Stomach smooth muscle (tissue), 2 donors: ENCODE measurements at regions not wholly inside any gene's neighbourhood (a gene's known extent, or its start where the extent isn't known, plus 50 kb on each side); places are given as distances from the start of the nearest gene placed in this dataset.
"Not testable (repeated sequence)": the region's sequence is repeated elsewhere in the genome, so short reads cannot be mapped to it uniquely, and the experiment has no call there.

Experiments used
- H3K27ac ChIP-seq: one replicate; pipeline ENCODE4 v1.7.0; 2013; ENCODE audit warnings: mild to moderate bottlenecking, low read length, inconsistent platforms
- H3K27me3 ChIP-seq, 2 donors: one replicate each; pipeline ENCODE4 v1.7.0; 2013; ENCODE audit warnings: low read length in 2 of 2; ENCODE audit not compliant: insufficient read depth in 2 of 2, control insufficient read depth in 1 of 2
- H3K36me3 ChIP-seq, 2 donors: one replicate each; pipeline ENCODE4 v1.7.0; 2013; ENCODE audit warnings: low read length in 2 of 2; ENCODE audit not compliant: control insufficient read depth in 2 of 2, insufficient read depth in 2 of 2
- H3K4me1 ChIP-seq: one replicate; pipeline ENCODE4 v1.7.0; 2013; ENCODE audit warnings: low read length; ENCODE audit not compliant: control insufficient read depth, insufficient read depth
- H3K4me3 ChIP-seq, 2 donors: one replicate each; pipeline ENCODE4 v1.7.0; 2013; ENCODE audit warnings: low read length in 2 of 2
- H3K9ac ChIP-seq, 2 donors: one replicate each; pipeline ENCODE4 v1.7.0; 2013; ENCODE audit warnings: low read length in 2 of 2, mild to moderate bottlenecking in 1 of 2
- H3K9me3 ChIP-seq, 2 donors: one replicate each; pipeline ENCODE4 v1.7.0; 2013; ENCODE audit warnings: low read length in 2 of 2; ENCODE audit not compliant: control insufficient read depth in 2 of 2
- donor health status: healthy.
- donor health status: Pancreatic carcinoma.

- H3K27me3 ChIP-seq: peaks cover 0 to 2% of the 10 kb centered on the region in 2 donors
- H3K36me3 ChIP-seq: no peaks in the 10 kb centered on the region
- H3K9me3 ChIP-seq: no peaks in the 10 kb centered on the region
- H3K9ac ChIP-seq: no peak overlapping the region
- H3K4me3 ChIP-seq: no peak overlapping the region
- H3K27ac ChIP-seq: no peak overlapping the region
- peaks cover 3% of the 10 kb centered on the region for H3K4me1 ChIP-seq
Measured at GRCh38 chr6:167479901-167480648, 155.2 kb downstream of the TTLL2 start.

- H3K4me1 ChIP-seq: peaks cover 3% of the 10 kb centered on the region
- no peaks in the 10 kb centered on the region for H3K9me3 ChIP-seq
- no peak overlapping the region for H3K9ac ChIP-seq
- H3K27me3 ChIP-seq: peaks cover 2 to 4% of the 10 kb centered on the region in 2 donors
- no peak overlapping the region for H3K4me3 ChIP-seq
- no peak overlapping the region for H3K27ac ChIP-seq
- H3K36me3 ChIP-seq: no peaks in the 10 kb centered on the region
Measured at GRCh38 chr6:167481307-167481926, 156.5 kb downstream of the TTLL2 start.

GRCh38 chr6:167482801-167483200 is 157.9 kb downstream of the TTLL2 start:
- not testable (repeated sequence) for H3K9me3 ChIP-seq, H3K9ac ChIP-seq, H3K4me1 ChIP-seq, H3K27me3 ChIP-seq, H3K4me3 ChIP-seq, H3K27ac ChIP-seq, H3K36me3 ChIP-seq

- H3K4me3 ChIP-seq: no peak overlapping the region
- no peaks in the 10 kb centered on the region for H3K36me3 ChIP-seq
- no peaks in the 10 kb centered on the region for H3K9me3 ChIP-seq
- H3K27me3 ChIP-seq: peaks cover 0 to 4% of the 10 kb centered on the region in 2 donors
- no peaks in the 10 kb centered on the region for H3K4me1 ChIP-seq
- no peak overlapping the region for H3K9ac ChIP-seq
- H3K27ac ChIP-seq: no peak overlapping the region
Measured at GRCh38 chr6:167485186-167485978, 160.5 kb downstream of the TTLL2 start.

GRCh38 chr6:167487749-167488664 is 163.1 kb downstream of the TTLL2 start:
- Histone ChIP-seq H3K27ac (no peak overlapping the region), H3K4me1 (no peaks in the 10 kb centered on the region), H3K9ac (no peak overlapping the region), H3K36me3 (no peaks in the 10 kb centered on the region), H3K27me3 (peaks cover 3 to 9% of the 10 kb centered on the region in 2 donors), H3K9me3 (peaks cover 0 to under 1% of the 10 kb centered on the region in 2 donors), H3K4me3 (no peak overlapping the region)

GRCh38 chr6:167491438-167492099 is 166.7 kb downstream of the TTLL2 start:
- Histone ChIP-seq H3K27me3 (peaks cover 3 to 5% of the 10 kb centered on the region in 2 donors), H3K9me3 (peaks cover 0 to 4% of the 10 kb centered on the region in 2 donors), H3K4me1 (no peaks in the 10 kb centered on the region), H3K36me3 (no peaks in the 10 kb centered on the region), H3K9ac (no peak overlapping the region), H3K4me3 (no peak overlapping the region), H3K27ac (no peak overlapping the region)

GRCh38 chr6:167492100-167492449 is 167.2 kb downstream of the TTLL2 start:
- Histone ChIP-seq H3K4me1 (no peaks in the 10 kb centered on the region), H3K36me3 (no peaks in the 10 kb centered on the region), H3K27ac (no peak overlapping the region), H3K9me3 (peaks cover 0 to 4% of the 10 kb centered on the region in 2 donors), H3K27me3 (peaks cover 3 to 5% of the 10 kb centered on the region in 2 donors), H3K4me3 (no peak overlapping the region), H3K9ac (no peak overlapping the region)

- peaks cover 5% of the 10 kb centered on the region in 2 donors for H3K27me3 ChIP-seq
- no peaks in the 10 kb centered on the region for H3K36me3 ChIP-seq
- no peak overlapping the region for H3K4me3 ChIP-seq
- H3K27ac ChIP-seq: no peak overlapping the region
- no peak overlapping the region for H3K9ac ChIP-seq
- H3K9me3 ChIP-seq: peaks cover 0 to 4% of the 10 kb centered on the region in 2 donors
- H3K4me1 ChIP-seq: no peaks in the 10 kb centered on the region
Measured at GRCh38 chr6:167493310-167493709, 168.4 kb downstream of the TTLL2 start.

- Histone ChIP-seq H3K4me3 (no peak overlapping the region), H3K9ac (no peak overlapping the region), H3K9me3 (peaks cover 0 to 4% of the 10 kb centered on the region in 2 donors), H3K36me3 (no peaks in the 10 kb centered on the region), H3K27ac (no peak overlapping the region), H3K27me3 (peaks cover 5% of the 10 kb centered on the region in 2 donors), H3K4me1 (no peaks in the 10 kb centered on the region)
Measured at GRCh38 chr6:167493976-167494697, 169.3 kb downstream of the TTLL2 start.
